Neural crest cell (in vitro differentiated cells): ENCODE measurements at regions not wholly inside any gene's neighbourhood (a gene's known extent, or its start where the extent isn't known, plus 50 kb on each side); places are given as distances from the start of the nearest gene placed in this dataset.

Source experiments
- DNase-seq: peaks from one replicate; pipeline ENCODE4 v3.0.0; 2021; ENCODE audit warnings: low read depth, mixed read lengths, low spot score
- H3K27ac Mint-ChIP-seq: one replicate; pipeline ENCODE4 v1.8.0; 2021; ENCODE audit warnings: mild to moderate bottlenecking, mixed read lengths; ENCODE audit not compliant: unreplicated experiment
- H3K27me3 Mint-ChIP-seq: 2 replicates; pipeline ENCODE4 v1.8.0; 2021; ENCODE audit warnings: low read depth, mild to moderate bottlenecking, mixed read lengths
- H3K36me3 Mint-ChIP-seq: 2 replicates; pipeline ENCODE4 v1.8.0; 2021; ENCODE audit warnings: low read depth, mild to moderate bottlenecking, mixed read lengths
- H3K4me1 Mint-ChIP-seq: 2 replicates; pipeline ENCODE4 v1.8.0; 2021; ENCODE audit warnings: mixed read lengths
- H3K4me3 Mint-ChIP-seq: one replicate; pipeline ENCODE4 v1.8.0; 2021; ENCODE audit warnings: mild to moderate bottlenecking, mixed read lengths
- H3K9me3 Mint-ChIP-seq: 2 replicates; pipeline ENCODE4 v1.8.0; 2021; ENCODE audit warnings: mixed read lengths
- TF ChIP-seq, protein P1 (sequence below): fragments of 200-600 bp; sonication (generic); conservative IDR thresholded peaks from 2 replicates; pipeline ENCODE4 v1.5.0; 2021; ENCODE audit warnings: antibody characterized with exemption, mild to moderate bottlenecking

DNA sequence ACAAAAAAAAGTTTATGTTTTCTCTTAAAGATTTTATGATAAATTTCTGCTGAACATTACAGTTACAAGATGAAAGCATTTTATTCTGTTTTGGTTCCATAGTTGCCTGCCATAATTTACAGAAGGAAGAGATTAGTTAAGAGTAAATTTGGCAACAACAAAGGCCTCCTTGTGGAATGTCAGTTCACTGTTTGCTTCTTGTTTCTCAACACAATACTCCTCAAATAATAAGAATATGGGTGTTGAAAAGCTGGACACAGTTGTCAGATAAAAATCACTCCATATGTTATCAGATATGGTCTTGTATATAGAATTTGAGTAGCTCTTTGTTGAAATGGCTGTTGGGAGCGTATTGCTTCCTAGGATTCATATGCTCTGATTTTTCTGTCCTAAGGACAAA, 359.5 kb downstream of the CPS1 start:
- TF ChIP-seq, protein P1, sequence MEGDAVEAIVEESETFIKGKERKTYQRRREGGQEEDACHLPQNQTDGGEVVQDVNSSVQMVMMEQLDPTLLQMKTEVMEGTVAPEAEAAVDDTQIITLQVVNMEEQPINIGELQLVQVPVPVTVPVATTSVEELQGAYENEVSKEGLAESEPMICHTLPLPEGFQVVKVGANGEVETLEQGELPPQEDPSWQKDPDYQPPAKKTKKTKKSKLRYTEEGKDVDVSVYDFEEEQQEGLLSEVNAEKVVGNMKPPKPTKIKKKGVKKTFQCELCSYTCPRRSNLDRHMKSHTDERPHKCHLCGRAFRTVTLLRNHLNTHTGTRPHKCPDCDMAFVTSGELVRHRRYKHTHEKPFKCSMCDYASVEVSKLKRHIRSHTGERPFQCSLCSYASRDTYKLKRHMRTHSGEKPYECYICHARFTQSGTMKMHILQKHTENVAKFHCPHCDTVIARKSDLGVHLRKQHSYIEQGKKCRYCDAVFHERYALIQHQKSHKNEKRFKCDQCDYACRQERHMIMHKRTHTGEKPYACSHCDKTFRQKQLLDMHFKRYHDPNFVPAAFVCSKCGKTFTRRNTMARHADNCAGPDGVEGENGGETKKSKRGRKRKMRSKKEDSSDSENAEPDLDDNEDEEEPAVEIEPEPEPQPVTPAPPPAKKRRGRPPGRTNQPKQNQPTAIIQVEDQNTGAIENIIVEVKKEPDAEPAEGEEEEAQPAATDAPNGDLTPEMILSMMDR: no peak
- no peak overlapping the region for H3K4me3 Mint-ChIP-seq
- H3K27me3 Mint-ChIP-seq: no peaks in the 10 kb centered on the region
- DNase-seq: no peak
- H3K4me1 Mint-ChIP-seq: no peaks in the 10 kb centered on the region
- no peak overlapping the region for H3K27ac Mint-ChIP-seq
- no peaks in the 10 kb centered on the region for H3K9me3 Mint-ChIP-seq
- no peaks in the 10 kb centered on the region for H3K36me3 Mint-ChIP-seq

DNA sequence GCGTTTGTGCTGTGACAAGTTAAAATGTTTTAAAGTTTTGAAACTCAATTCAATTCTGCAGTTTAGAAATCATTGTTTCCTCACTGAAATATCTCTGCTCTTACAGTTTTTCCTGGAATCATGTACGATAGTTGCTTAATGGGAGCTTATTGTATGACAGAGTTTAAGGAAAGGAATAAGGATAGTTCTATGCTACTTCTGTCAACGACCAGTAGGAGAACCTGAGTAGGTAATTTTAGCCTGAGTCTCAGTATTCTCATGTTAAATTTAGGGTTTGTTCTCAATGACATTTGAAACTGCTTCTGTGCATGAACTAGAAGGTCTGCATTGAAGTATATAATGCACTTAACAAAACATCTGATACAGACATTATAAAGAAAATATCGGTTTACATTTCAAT, 361.1 kb downstream of the CPS1 start:
- no peaks in the 10 kb centered on the region for H3K4me1 Mint-ChIP-seq
- H3K9me3 Mint-ChIP-seq: peaks cover 5% of the 10 kb centered on the region
- H3K4me3 Mint-ChIP-seq: no peak overlapping the region
- TF ChIP-seq, protein P1: peak; percentile 22
- H3K27ac Mint-ChIP-seq: no peak overlapping the region
- no peaks in the 10 kb centered on the region for H3K27me3 Mint-ChIP-seq
- DNase-seq: no peak
- H3K36me3 Mint-ChIP-seq: no peaks in the 10 kb centered on the region

DNA sequence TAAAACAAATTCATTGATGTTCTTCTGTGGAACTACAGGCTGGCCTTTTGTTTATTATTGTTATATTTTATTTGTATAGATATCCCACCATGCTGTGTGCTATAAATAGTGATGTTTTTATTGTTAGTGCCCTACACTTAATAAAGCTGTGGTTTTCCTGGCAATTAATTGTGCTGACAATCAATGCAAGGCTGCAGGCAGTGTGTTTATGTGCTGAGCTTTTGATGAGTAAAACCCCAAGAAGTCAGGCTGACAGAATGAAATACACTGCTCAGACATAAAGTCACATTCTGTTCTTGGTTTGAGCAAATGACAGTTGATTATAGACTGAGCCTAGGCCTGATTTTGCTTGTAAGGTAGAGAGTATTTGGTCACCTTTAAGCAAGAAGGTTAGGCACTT, 362.7 kb downstream of the CPS1 start:
- H3K36me3 Mint-ChIP-seq: no peaks in the 10 kb centered on the region
- H3K9me3 Mint-ChIP-seq: peaks cover 5% of the 10 kb centered on the region
- H3K27me3 Mint-ChIP-seq: no peaks in the 10 kb centered on the region
- DNase-seq: no peak
- no peak overlapping the region for H3K4me3 Mint-ChIP-seq
- no peak overlapping the region for H3K27ac Mint-ChIP-seq
- H3K4me1 Mint-ChIP-seq: no peaks in the 10 kb centered on the region
- TF ChIP-seq, protein P1: no peak

DNA sequence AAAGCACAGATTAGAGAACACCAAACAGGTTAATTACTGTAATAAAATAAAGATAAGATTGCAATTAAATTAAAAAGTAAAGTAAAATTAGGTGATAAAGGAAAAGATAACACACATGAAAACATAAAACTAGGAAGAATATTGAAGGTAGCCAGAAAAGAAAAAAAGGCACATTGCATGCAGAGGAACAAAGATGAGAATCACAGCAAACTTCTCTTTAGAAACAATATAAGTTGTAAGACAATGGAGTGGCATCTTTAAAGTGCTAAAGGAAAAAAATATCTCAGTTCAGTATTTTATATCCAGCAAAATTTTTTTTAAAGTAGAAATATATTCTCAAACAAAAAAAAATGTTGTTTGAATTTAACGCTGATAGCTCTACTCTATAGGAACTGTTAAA, 366.0 kb downstream of the CPS1 start:
- no peaks in the 10 kb centered on the region for H3K4me1 Mint-ChIP-seq
- H3K27ac Mint-ChIP-seq: no peak overlapping the region
- no peaks in the 10 kb centered on the region for H3K27me3 Mint-ChIP-seq
- no peaks in the 10 kb centered on the region for H3K36me3 Mint-ChIP-seq
- H3K4me3 Mint-ChIP-seq: no peak overlapping the region
- no peak for DNase-seq
- TF ChIP-seq, protein P1: no peak
- H3K9me3 Mint-ChIP-seq: peaks cover 5% of the 10 kb centered on the region

DNA sequence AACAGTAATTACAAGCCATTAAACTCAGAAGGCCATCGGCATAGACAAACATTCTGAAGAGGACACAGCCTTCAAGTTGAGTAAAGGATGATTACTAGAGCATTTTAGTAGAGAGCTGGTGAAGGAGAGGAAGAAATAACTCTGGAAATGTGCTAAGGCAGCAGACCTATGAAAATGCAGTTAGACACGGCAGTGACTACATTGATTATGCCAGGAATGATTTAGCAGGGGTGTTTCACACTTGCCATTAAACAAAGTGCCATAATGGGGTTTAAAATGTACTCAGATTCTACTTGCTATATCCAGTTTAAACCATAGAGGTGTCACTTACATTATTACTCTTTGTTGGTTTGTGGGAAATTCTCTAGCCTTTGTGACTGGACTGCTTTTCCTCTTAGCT, 372.3 kb downstream of the CPS1 start:
- DNase-seq: no peak
- no peak overlapping the region for H3K4me3 Mint-ChIP-seq
- H3K4me1 Mint-ChIP-seq: no peaks in the 10 kb centered on the region
- no peaks in the 10 kb centered on the region for H3K36me3 Mint-ChIP-seq
- H3K27me3 Mint-ChIP-seq: no peaks in the 10 kb centered on the region
- TF ChIP-seq, protein P1: no peak
- no peak overlapping the region for H3K27ac Mint-ChIP-seq
- no peaks in the 10 kb centered on the region for H3K9me3 Mint-ChIP-seq

DNA sequence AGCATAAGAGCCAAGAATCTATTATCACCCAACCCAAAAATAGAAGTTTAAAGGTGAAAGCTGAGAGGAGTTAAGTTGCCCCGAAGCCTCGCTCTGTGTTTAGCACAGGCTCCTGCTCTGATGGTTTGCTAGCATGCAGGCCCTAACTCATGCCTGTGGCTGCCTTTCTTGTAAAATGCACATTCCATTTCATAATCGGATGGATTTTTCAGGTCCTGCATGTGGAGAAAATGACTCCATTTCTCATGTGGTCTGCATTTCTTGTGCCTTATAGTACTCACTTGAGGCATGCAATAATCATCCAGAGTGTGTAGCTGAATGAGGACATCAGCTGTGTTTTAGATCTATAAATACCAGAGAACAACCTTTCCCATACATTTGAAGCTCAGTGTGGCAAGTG, 381.8 kb downstream of the CPS1 start:
- peaks cover 4% of the 10 kb centered on the region for H3K9me3 Mint-ChIP-seq
- no peaks in the 10 kb centered on the region for H3K27me3 Mint-ChIP-seq
- H3K27ac Mint-ChIP-seq: no peak overlapping the region
- no peaks in the 10 kb centered on the region for H3K36me3 Mint-ChIP-seq
- no peaks in the 10 kb centered on the region for H3K4me1 Mint-ChIP-seq
- H3K4me3 Mint-ChIP-seq: no peak overlapping the region
- TF ChIP-seq, protein P1: no peak
- no peak for DNase-seq
